ENCODE measurements at regions not wholly inside any gene's neighbourhood (a gene's known extent, or its start where the extent isn't known, plus 50 kb on each side); places are given as distances from the start of the nearest gene placed in this dataset.

GRCh38 chr13:85626603-85627002, 172.6 kb downstream of the SLITRK6 start:
- intact Hi-C loops (cut with DNase I), result no loop called here
- ATAC-seq (no peak), DNase-seq (no peak)
- Histone ChIP-seq H3K27ac (no peak overlapping the region), H3K9me3 (no peaks in the 10 kb centered on the region), H3K27me3 (no peaks in the 10 kb centered on the region), H3K4me3 (no peak overlapping the region), H3K36me3 (no peaks in the 10 kb centered on the region), H3K4me1 (no peaks in the 10 kb centered on the region)
- WGBS, 2 donors, result 84 to 85% methylated on average over 4 of the region's 4 CpGs
- TF ChIP-seq CTCF (IDR thresholded peaks at IDR 0.05), result no peak

GRCh38 chr13:85619321-85619720, 179.9 kb downstream of the SLITRK6 start:
- no peaks in the 10 kb centered on the region for H3K4me1 ChIP-seq
- peaks cover 0 to 5% (median 0%) of the 10 kb centered on the region in 11 donors for H3K9me3 ChIP-seq
- no peak overlapping the region for H3K4me3 ChIP-seq
- no peak for ATAC-seq
- 56 to 69% methylated on average over 2 of the region's 2 CpGs for WGBS, 2 donors
- no peak for TF ChIP-seq CTCF (IDR thresholded peaks at IDR 0.05)
- H3K27me3 ChIP-seq, result no peaks in the 10 kb centered on the region
- no peak overlapping the region for H3K27ac ChIP-seq
- DNase-seq, result no peak
- H3K36me3 ChIP-seq, result no peaks in the 10 kb centered on the region
- intact Hi-C loops (cut with DNase I), result no loop called here

GRCh38 chr13:85618521-85618920, 180.7 kb downstream of the SLITRK6 start:
- ATAC-seq (no peak), DNase-seq (no peak)
- no peak for TF ChIP-seq CTCF (IDR thresholded peaks at IDR 0.05)
- Histone ChIP-seq H3K36me3 (no peaks in the 10 kb centered on the region), H3K4me1 (no peaks in the 10 kb centered on the region), H3K27me3 (no peaks in the 10 kb centered on the region), H3K9me3 (peaks cover 0 to 5% (median 0%) of the 10 kb centered on the region in 11 donors), H3K4me3 (no peak overlapping the region), H3K27ac (no peak overlapping the region)
- 42 to 57% methylated on average over 5 of the region's 5 CpGs for WGBS, 2 donors
- intact Hi-C loops (cut with DNase I), result no loop called here

- DNase-seq (no peak), ATAC-seq (no peak)
- WGBS, 2 donors, result 80 to 85% methylated on average over 2 of the region's 2 CpGs
Observed at GRCh38 chr13:85616275-85616674, 182.9 kb downstream of the SLITRK6 start.

More at GRCh38 chr13:85616275-85616674, 182.9 kb downstream of the SLITRK6 start:
- intact Hi-C loops (cut with DNase I), result no loop called here
- peaks cover 0 to 7% (median 0%) of the 10 kb centered on the region in 11 donors for H3K9me3 ChIP-seq
- H3K27ac ChIP-seq, result no peak overlapping the region
- no peaks in the 10 kb centered on the region for H3K27me3 ChIP-seq
- no peaks in the 10 kb centered on the region for H3K36me3 ChIP-seq
- no peaks in the 10 kb centered on the region for H3K4me1 ChIP-seq
- TF ChIP-seq CTCF (IDR thresholded peaks at IDR 0.05), result no peak
- no peak overlapping the region for H3K4me3 ChIP-seq
